MM.1S (cell line): ENCODE measurements at regions not wholly inside any gene's neighbourhood (a gene's known extent, or its start where the extent isn't known, plus 50 kb on each side); places are given as distances from the start of the nearest gene placed in this dataset.

ENCODE experiments used
- DNase-seq: peaks from one replicate; pipeline ENCODE4 v3.0.0-alpha.2; 2015
- H2AFZ ChIP-seq: fragments of 300-600 bp; sonication (generic); 2 replicates; pipeline ENCODE4 v1.6.0; 2016; ENCODE audit warnings: antibody characterized with exemption, low read length
- H3F3A ChIP-seq: fragments of 300-600 bp; sonication (generic); 2 replicates; pipeline ENCODE4 v1.6.1; 2016; ENCODE audit warnings: mild to moderate bottlenecking, antibody characterized with exemption, low read length, moderate library complexity, mixed read lengths; ENCODE audit not compliant: insufficient read depth
- H3K27ac ChIP-seq: fragments of 300-600 bp; sonication (generic); 2 replicates; pipeline ENCODE4 v1.5.1; 2016; ENCODE audit warnings: mild to moderate bottlenecking, low read length
- H3K27me3 ChIP-seq: fragments of 300-600 bp; sonication (generic); replicated peaks from 2 replicates; pipeline ENCODE4 v1.6.0; 2016; ENCODE audit warnings: low read length; ENCODE audit not compliant: insufficient read depth
- H3K36me3 ChIP-seq: fragments of 300-600 bp; sonication (generic); replicated peaks from 2 replicates; pipeline ENCODE4 v1.6.1; 2016; ENCODE audit warnings: mild to moderate bottlenecking, low read length, mixed read lengths; ENCODE audit not compliant: insufficient read depth
- H3K4me1 ChIP-seq: fragments of 300-600 bp; sonication (generic); 2 replicates; pipeline ENCODE4 v1.6.1; 2016; ENCODE audit warnings: low read length, mixed read lengths
- H3K4me2 ChIP-seq: fragments of 300-600 bp; sonication (generic); 2 replicates; pipeline ENCODE4 v1.6.0; 2016; ENCODE audit warnings: low read depth, low read length
- H3K4me3 ChIP-seq: fragments of 300-600 bp; sonication (generic); 2 replicates; pipeline ENCODE4 v1.5.1; 2016; ENCODE audit warnings: low read length, mixed read lengths
- H3K79me2 ChIP-seq: fragments of 300-600 bp; sonication (generic); 2 replicates; pipeline ENCODE4 v1.6.1; 2016; ENCODE audit warnings: mixed run types, low read length, mixed read lengths
- H3K9ac ChIP-seq: fragments of 300-600 bp; sonication (generic); 2 replicates; pipeline ENCODE4 v1.6.1; 2016; ENCODE audit warnings: low read length, mixed read lengths
- H3K9me2 ChIP-seq: fragments of 300-600 bp; sonication (generic); replicated peaks from 2 replicates; pipeline ENCODE4 v1.6.1; 2016; ENCODE audit warnings: mild to moderate bottlenecking, low read length, mixed read lengths; ENCODE audit not compliant: insufficient read depth
- H3K9me3 ChIP-seq: fragments of 300-600 bp; sonication (generic); replicated peaks from 2 replicates; pipeline ENCODE4 v1.6.1; 2016; ENCODE audit warnings: mild to moderate bottlenecking, low read length, mixed read lengths; ENCODE audit not compliant: insufficient read depth
- H4K20me1 ChIP-seq: fragments of 300-600 bp; sonication (generic); 2 replicates; pipeline ENCODE4 v1.6.1; 2016; ENCODE audit warnings: mild to moderate bottlenecking, low read length, moderate library complexity, mixed read lengths; ENCODE audit not compliant: insufficient read depth
- EZH2 ChIP-seq: fragments of 300-600 bp; sonication (generic); optimal IDR thresholded peaks from 2 replicates; pipeline ENCODE3; 2017; ENCODE audit warnings: low read depth, mild to moderate bottlenecking, antibody characterized with exemption, low read length, mixed read lengths
- EZH2phosphoT487 ChIP-seq: fragments of 300-600 bp; sonication (generic); IDR thresholded peaks from 2 replicates; pipeline ENCODE4 v1.6.1; 2018; ENCODE audit warnings: antibody characterized with exemption, low read length
- TF ChIP-seq, protein P1 (sequence below): fragments of 300-600 bp; sonication (generic); IDR thresholded peaks from 2 replicates; pipeline ENCODE4 v1.5.1; 2016; ENCODE audit warnings: antibody characterized with exemption, low read length, mixed read lengths

DNA sequence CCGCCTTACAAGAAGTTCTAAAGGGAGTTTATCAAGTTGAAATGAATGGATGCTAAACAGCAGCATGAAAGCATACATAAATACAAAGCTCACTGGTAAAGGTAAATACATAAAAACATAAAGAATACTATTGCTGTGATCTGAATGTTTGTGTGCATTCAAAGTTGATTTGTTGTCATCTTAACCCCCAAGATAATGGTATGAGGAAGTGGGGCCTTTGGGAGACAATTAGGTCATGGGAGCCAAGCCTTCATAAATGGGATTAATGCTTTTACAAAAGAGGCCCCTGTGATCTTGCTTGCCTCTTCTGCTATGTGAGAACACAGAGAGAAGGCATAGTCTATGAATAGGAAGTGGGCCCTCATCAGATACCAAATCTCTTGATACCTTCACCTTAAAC is 209.0 kb upstream of the SAMSN1 start:
- Histone ChIP-seq H3K9me2 (no peaks in the 10 kb centered on the region), H3K9me3 (no peaks in the 10 kb centered on the region), H3K9ac (no peak overlapping the region), H3K36me3 (no peaks in the 10 kb centered on the region), H3K4me3 (no peak overlapping the region), H3F3A (no peaks in the 10 kb centered on the region), H3K27me3 (no peaks in the 10 kb centered on the region), H2AFZ (no peak overlapping the region), H4K20me1 (no peaks in the 10 kb centered on the region), H3K4me2 (no peak overlapping the region), H3K4me1 (peaks cover 12% of the 10 kb centered on the region), H3K79me2 (peaks cover 14% of the 10 kb centered on the region), H3K27ac (no peak overlapping the region)
- DNase-seq = no peak
- TF ChIP-seq EZH2phosphoT487 (no peak), EZH2 (no peak)
- TF ChIP-seq, protein P1, sequence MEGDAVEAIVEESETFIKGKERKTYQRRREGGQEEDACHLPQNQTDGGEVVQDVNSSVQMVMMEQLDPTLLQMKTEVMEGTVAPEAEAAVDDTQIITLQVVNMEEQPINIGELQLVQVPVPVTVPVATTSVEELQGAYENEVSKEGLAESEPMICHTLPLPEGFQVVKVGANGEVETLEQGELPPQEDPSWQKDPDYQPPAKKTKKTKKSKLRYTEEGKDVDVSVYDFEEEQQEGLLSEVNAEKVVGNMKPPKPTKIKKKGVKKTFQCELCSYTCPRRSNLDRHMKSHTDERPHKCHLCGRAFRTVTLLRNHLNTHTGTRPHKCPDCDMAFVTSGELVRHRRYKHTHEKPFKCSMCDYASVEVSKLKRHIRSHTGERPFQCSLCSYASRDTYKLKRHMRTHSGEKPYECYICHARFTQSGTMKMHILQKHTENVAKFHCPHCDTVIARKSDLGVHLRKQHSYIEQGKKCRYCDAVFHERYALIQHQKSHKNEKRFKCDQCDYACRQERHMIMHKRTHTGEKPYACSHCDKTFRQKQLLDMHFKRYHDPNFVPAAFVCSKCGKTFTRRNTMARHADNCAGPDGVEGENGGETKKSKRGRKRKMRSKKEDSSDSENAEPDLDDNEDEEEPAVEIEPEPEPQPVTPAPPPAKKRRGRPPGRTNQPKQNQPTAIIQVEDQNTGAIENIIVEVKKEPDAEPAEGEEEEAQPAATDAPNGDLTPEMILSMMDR = no peak

DNA sequence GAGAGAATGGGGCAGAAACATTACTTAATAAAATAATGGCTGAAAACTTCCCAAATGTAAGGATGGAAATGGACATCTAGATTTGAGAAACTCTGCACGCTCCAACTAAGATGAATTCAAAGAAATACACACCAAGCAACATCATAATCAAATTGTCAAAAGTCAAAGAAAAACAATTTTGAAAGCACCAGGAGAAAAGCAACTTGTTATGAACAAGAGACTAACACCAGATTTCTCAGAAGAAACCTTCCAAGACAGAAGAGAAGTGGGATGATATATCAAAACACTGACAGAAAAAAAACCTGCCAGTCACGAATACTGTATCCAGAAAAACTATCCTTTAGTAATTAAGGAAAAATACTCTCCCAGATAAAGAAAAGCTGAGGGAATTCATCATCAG is 208.6 kb upstream of the SAMSN1 start:
- Histone ChIP-seq H4K20me1 (no peaks in the 10 kb centered on the region), H2AFZ (no peak overlapping the region), H3K4me1 (peaks cover 12% of the 10 kb centered on the region), H3K36me3 (no peaks in the 10 kb centered on the region), H3K9ac (no peak overlapping the region), H3K9me2 (no peaks in the 10 kb centered on the region), H3K4me2 (no peak overlapping the region), H3F3A (no peaks in the 10 kb centered on the region), H3K79me2 (peaks cover 10% of the 10 kb centered on the region), H3K27me3 (no peaks in the 10 kb centered on the region), H3K9me3 (no peaks in the 10 kb centered on the region), H3K4me3 (no peak overlapping the region), H3K27ac (no peak overlapping the region)
- TF ChIP-seq EZH2phosphoT487 (no peak), EZH2 (no peak)
- TF ChIP-seq, protein P1 = no peak
- no peak for DNase-seq

DNA sequence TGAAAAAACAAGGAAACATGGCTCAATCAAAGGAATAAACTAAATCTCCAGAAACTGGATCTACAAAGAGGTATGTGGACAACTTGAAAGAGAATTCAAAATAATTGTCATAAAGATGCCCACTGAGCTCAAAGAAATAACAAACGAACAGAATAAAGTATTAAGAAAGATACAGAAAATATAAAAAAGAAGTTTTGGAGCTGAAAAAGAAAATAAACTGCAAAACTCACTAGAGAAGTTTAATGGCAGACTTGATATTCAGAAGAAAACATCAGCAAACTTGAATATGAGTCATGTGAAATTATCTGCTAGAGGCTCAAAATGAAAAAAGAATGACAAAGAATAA is 208.1 kb upstream of the SAMSN1 start:
- Histone ChIP-seq H3K9me3 (no peaks in the 10 kb centered on the region), H3K4me1 (peaks cover 12% of the 10 kb centered on the region), H3F3A (no peaks in the 10 kb centered on the region), H3K9ac (no peak overlapping the region), H3K27me3 (no peaks in the 10 kb centered on the region), H3K9me2 (no peaks in the 10 kb centered on the region), H2AFZ (no peak overlapping the region), H3K4me3 (no peak overlapping the region), H3K36me3 (no peaks in the 10 kb centered on the region), H3K79me2 (peaks cover 5% of the 10 kb centered on the region), H4K20me1 (no peaks in the 10 kb centered on the region), H3K4me2 (no peak overlapping the region), H3K27ac (peak overlapping the region; percentile 15; the same call in 1 of the 2 replicates)
- DNase-seq = no peak
- TF ChIP-seq EZH2 = no peak
- TF ChIP-seq, protein P1 = no peak
- no peak for TF ChIP-seq EZH2phosphoT487
